NB4 (cell line): ENCODE measurements at regions not wholly inside any gene's neighbourhood (a gene's known extent, or its start where the extent isn't known, plus 50 kb on each side); places are given as distances from the start of the nearest gene placed in this dataset.
"Not testable (repeated sequence)": the region's sequence is repeated elsewhere in the genome, so short reads cannot be mapped to it uniquely, and the experiment has no call there.

Experiments used
- DNase-seq: peaks from one replicate; pipeline ENCODE4 v3.0.0; 2010; ENCODE audit warnings: low read depth
- H3K4me3 ChIP-seq: one replicate; pipeline ENCODE4 v1.5.1; 2011; ENCODE audit warnings: mild to moderate bottlenecking, low read depth, low read length, moderate library complexity
- CTCF ChIP-seq: IDR thresholded peaks from one replicate; pipeline ENCODE4 v1.5.1; 2012; ENCODE audit warnings: low read depth, low read length
- MAX ChIP-seq: IDR thresholded peaks from 2 replicates; pipeline ENCODE4 v1.6.1; 2011; ENCODE audit warnings: low read depth, low read length
- MYC ChIP-seq: IDR thresholded peaks from 2 replicates; pipeline ENCODE4 v1.6.1; 2011; ENCODE audit warnings: low read depth, low read length
- POLR2A ChIP-seq: IDR thresholded peaks from 2 replicates; pipeline ENCODE4 v1.6.1; 2011; ENCODE audit warnings: mild to moderate bottlenecking; ENCODE audit not compliant: insufficient read length; ENCODE audit errors: extremely low read depth

GRCh38 chr15:66884115-66884622, 181.2 kb upstream of the SMAD3 start:
- H3K4me3 ChIP-seq: no peak overlapping the region
- DNase-seq: no peak
- TF ChIP-seq POLR2A (no peak), MAX (no peak)

GRCh38 chr15:66884661-66885237, 180.7 kb upstream of the SMAD3 start:
- TF ChIP-seq MAX: no peak
- no peak for TF ChIP-seq POLR2A
- no peak for TF ChIP-seq CTCF
- no peak for TF ChIP-seq MYC
- DNase-seq: no peak
- H3K4me3 ChIP-seq: no peak overlapping the region

- no peak for TF ChIP-seq MYC
- TF ChIP-seq CTCF: no peak
- no peak for TF ChIP-seq POLR2A
- TF ChIP-seq MAX: no peak
- DNase-seq: no peak
- no peak overlapping the region for H3K4me3 ChIP-seq
Measured at GRCh38 chr15:66885281-66885915, 180.0 kb upstream of the SMAD3 start.

GRCh38 chr15:66886241-66886675, 179.1 kb upstream of the SMAD3 start:
- no peak for TF ChIP-seq POLR2A
- no peak for TF ChIP-seq MAX
- TF ChIP-seq MYC: no peak
- TF ChIP-seq CTCF: no peak
- no peak overlapping the region for H3K4me3 ChIP-seq
- no peak for DNase-seq

GRCh38 chr15:66886686-66887273, 178.6 kb upstream of the SMAD3 start:
- TF ChIP-seq MAX (no peak), MYC (no peak)
- DNase-seq: no peak
- no peak overlapping the region for H3K4me3 ChIP-seq

- not testable (repeated sequence) for DNase-seq, H3K4me3 ChIP-seq
Measured at GRCh38 chr15:66889298-66889697, 176.1 kb upstream of the SMAD3 start.

GRCh38 chr15:66891776-66892175, 173.6 kb upstream of the SMAD3 start:
- H3K4me3 ChIP-seq: no peak overlapping the region
- TF ChIP-seq MAX (no peak), MYC (no peak), POLR2A (no peak), CTCF (no peak)

More at GRCh38 chr15:66891776-66892175, 173.6 kb upstream of the SMAD3 start:
- DNase-seq: no peak
